NT2/D1 (cell line): ENCODE measurements at regions not wholly inside any gene's neighbourhood (a gene's known extent, or its start where the extent isn't known, plus 50 kb on each side); places are given as distances from the start of the nearest gene placed in this dataset.

Source experiments
- DNase-seq: peaks from one replicate; pipeline ENCODE4 v3.0.0-alpha.2; 2011; ENCODE audit warnings: low read depth, low spot score
- H3K27me3 ChIP-seq: 2 replicates; pipeline ENCODE4 v1.6.0; 2011; ENCODE audit warnings: mild to moderate bottlenecking; ENCODE audit not compliant: insufficient read length, insufficient read depth
- H3K36me3 ChIP-seq: 2 replicates; pipeline ENCODE4 v1.6.1; 2011; ENCODE audit warnings: mild to moderate bottlenecking, low read length, mixed read lengths; ENCODE audit not compliant: insufficient read depth, insufficient read length
- H3K4me1 ChIP-seq: 2 replicates; pipeline ENCODE4 v1.5.1; 2011; ENCODE audit not compliant: insufficient read depth, insufficient read length
- H3K4me3 ChIP-seq: 2 replicates; pipeline ENCODE4 v1.5.1; 2011; ENCODE audit warnings: low read depth; ENCODE audit not compliant: insufficient read length
- H3K9ac ChIP-seq: 2 replicates; pipeline ENCODE4 v1.6.0; 2011; ENCODE audit warnings: low read depth; ENCODE audit not compliant: insufficient read length
- H3K9me3 ChIP-seq: 2 replicates; pipeline ENCODE4 v1.5.1; 2011; ENCODE audit warnings: mild to moderate bottlenecking, low read length; ENCODE audit not compliant: insufficient read depth
- SUZ12 ChIP-seq: IDR thresholded peaks from 2 replicates; pipeline ENCODE4 v1.6.1; 2011; ENCODE audit not compliant: insufficient read length, insufficient read depth; ENCODE audit errors: extremely low read depth
- YY1 ChIP-seq: IDR thresholded peaks from 2 replicates; pipeline ENCODE4 v1.6.1; 2011; ENCODE audit not compliant: insufficient read length, insufficient read depth
- ZNF274 ChIP-seq: IDR thresholded peaks from 2 replicates; pipeline ENCODE4 v1.6.1; 2011; ENCODE audit warnings: mild to moderate bottlenecking, low read depth, low read length

GRCh38 chr14:81982046-81982445 is 448.4 kb upstream of the SEL1L start:
- H3K36me3 ChIP-seq, result no peaks in the 10 kb centered on the region
- no peaks in the 10 kb centered on the region for H3K27me3 ChIP-seq
- no peak for DNase-seq
- no peak for TF ChIP-seq YY1
- no peak for TF ChIP-seq SUZ12
- TF ChIP-seq ZNF274, result no peak
- H3K4me3 ChIP-seq, result no peak overlapping the region
- no peaks in the 10 kb centered on the region for H3K9me3 ChIP-seq
- no peaks in the 10 kb centered on the region for H3K4me1 ChIP-seq
- no peak overlapping the region for H3K9ac ChIP-seq

- TF ChIP-seq YY1 (no peak), ZNF274 (no peak), SUZ12 (no peak)
- Histone ChIP-seq H3K27me3 (no peaks in the 10 kb centered on the region), H3K9ac (no peak overlapping the region), H3K9me3 (no peaks in the 10 kb centered on the region), H3K4me1 (no peaks in the 10 kb centered on the region), H3K4me3 (no peak overlapping the region), H3K36me3 (no peaks in the 10 kb centered on the region)
- DNase-seq, result no peak
Observed at GRCh38 chr14:81986005-81986404, 452.4 kb upstream of the SEL1L start.

- Histone ChIP-seq H3K27me3 (no peaks in the 10 kb centered on the region), H3K9me3 (no peaks in the 10 kb centered on the region), H3K4me1 (no peaks in the 10 kb centered on the region), H3K9ac (no peak overlapping the region), H3K4me3 (no peak overlapping the region), H3K36me3 (no peaks in the 10 kb centered on the region)
- DNase-seq, result no peak
- TF ChIP-seq ZNF274, result no peak
- TF ChIP-seq SUZ12, result no peak
- TF ChIP-seq YY1, result no peak
Observed at GRCh38 chr14:81989211-81989610, 455.6 kb upstream of the SEL1L start.

- H3K9me3 ChIP-seq, result no peaks in the 10 kb centered on the region
- H3K4me1 ChIP-seq, result no peaks in the 10 kb centered on the region
- H3K27me3 ChIP-seq, result no peaks in the 10 kb centered on the region
- no peak for TF ChIP-seq SUZ12
- no peak overlapping the region for H3K4me3 ChIP-seq
- H3K9ac ChIP-seq, result no peak overlapping the region
- H3K36me3 ChIP-seq, result no peaks in the 10 kb centered on the region
- DNase-seq, result peak; percentile 35
Observed at GRCh38 chr14:81990312-81990761, 456.7 kb upstream of the SEL1L start.

- TF ChIP-seq SUZ12 (no peak), YY1 (no peak), ZNF274 (no peak)
- H3K4me3 ChIP-seq, result no peak overlapping the region
- DNase-seq, result no peak
- no peaks in the 10 kb centered on the region for H3K36me3 ChIP-seq
- no peaks in the 10 kb centered on the region for H3K27me3 ChIP-seq
- H3K9me3 ChIP-seq, result no peaks in the 10 kb centered on the region
- H3K9ac ChIP-seq, result no peak overlapping the region
- no peaks in the 10 kb centered on the region for H3K4me1 ChIP-seq
Observed at GRCh38 chr14:81991998-81992397, 458.3 kb upstream of the SEL1L start.

- Histone ChIP-seq H3K9me3 (no peaks in the 10 kb centered on the region), H3K36me3 (no peaks in the 10 kb centered on the region), H3K9ac (no peak overlapping the region), H3K4me3 (no peak overlapping the region), H3K27me3 (no peaks in the 10 kb centered on the region), H3K4me1 (no peaks in the 10 kb centered on the region)
- no peak for TF ChIP-seq YY1
- no peak for TF ChIP-seq ZNF274
- no peak for TF ChIP-seq SUZ12
- no peak for DNase-seq
Observed at GRCh38 chr14:81993432-81993831, 459.8 kb upstream of the SEL1L start.

GRCh38 chr14:82003426-82003825 is 469.8 kb upstream of the SEL1L start:
- TF ChIP-seq YY1 (no peak), ZNF274 (no peak), SUZ12 (no peak)

GRCh38 chr14:82009076-82009475 is 475.4 kb upstream of the SEL1L start:
- H3K27me3 ChIP-seq, result no peaks in the 10 kb centered on the region
- H3K4me3 ChIP-seq, result no peak overlapping the region
- TF ChIP-seq SUZ12 (no peak), ZNF274 (no peak), YY1 (no peak)
- no peaks in the 10 kb centered on the region for H3K36me3 ChIP-seq
- no peaks in the 10 kb centered on the region for H3K9me3 ChIP-seq
- H3K4me1 ChIP-seq, result no peaks in the 10 kb centered on the region
- no peak overlapping the region for H3K9ac ChIP-seq
- DNase-seq, result peak; percentile 2

More at GRCh38 chr14:82003426-82003825, 469.8 kb upstream of the SEL1L start:
- Histone ChIP-seq H3K9me3 (no peaks in the 10 kb centered on the region), H3K36me3 (no peaks in the 10 kb centered on the region), H3K9ac (no peak overlapping the region), H3K27me3 (no peaks in the 10 kb centered on the region), H3K4me3 (no peak overlapping the region), H3K4me1 (no peaks in the 10 kb centered on the region)
- DNase-seq, result no peak
